ENCODE measurements at regions not wholly inside any gene's neighbourhood (a gene's known extent, or its start where the extent isn't known, plus 50 kb on each side); places are given as distances from the start of the nearest gene placed in this dataset.

GRCh38 chr10:131770946-131771633 lies 129.7 kb upstream of the PPP2R2D start:
- H3K4me3 ChIP-seq: no peak overlapping the region
- H3K27ac ChIP-seq: no peak overlapping the region

- H3K27ac ChIP-seq: no peak overlapping the region
- no peak overlapping the region for H3K4me3 ChIP-seq
These were observed 129.0 kb upstream of the PPP2R2D start for GRCh38 chr10:131771634-131772358.

- no peak overlapping the region for H3K4me3 ChIP-seq
- no peak overlapping the region for H3K27ac ChIP-seq
These were observed 128.4 kb upstream of the PPP2R2D start for GRCh38 chr10:131772441-131772840.

GRCh38 chr10:131773370-131774343 lies 127.2 kb upstream of the PPP2R2D start:
- H3K27ac ChIP-seq: no peak overlapping the region
- no peak overlapping the region for H3K4me3 ChIP-seq

- Histone ChIP-seq H3K27ac (no peak overlapping the region), H3K4me3 (no peak overlapping the region)
These were observed 126.1 kb upstream of the PPP2R2D start for GRCh38 chr10:131774681-131775085.

- H3K27ac ChIP-seq: no peak overlapping the region
- H3K4me3 ChIP-seq: no peak overlapping the region
These were observed 125.4 kb upstream of the PPP2R2D start for GRCh38 chr10:131775433-131775832.

GRCh38 chr10:131775833-131776232 lies 125.0 kb upstream of the PPP2R2D start:
- no peak overlapping the region for H3K27ac ChIP-seq

GRCh38 chr10:131776496-131776895 lies 124.3 kb upstream of the PPP2R2D start:
- no peak overlapping the region for H3K4me3 ChIP-seq
- no peak overlapping the region for H3K27ac ChIP-seq

More at GRCh38 chr10:131775833-131776232, 125.0 kb upstream of the PPP2R2D start:
- no peak overlapping the region for H3K4me3 ChIP-seq

GRCh38 chr10:131777162-131777561 lies 123.6 kb upstream of the PPP2R2D start:
- Histone ChIP-seq H3K27ac (no peak overlapping the region), H3K4me3 (no peak overlapping the region)

GRCh38 chr10:131777921-131778320 lies 122.9 kb upstream of the PPP2R2D start:
- no peak overlapping the region for H3K27ac ChIP-seq
- H3K4me3 ChIP-seq: no peak overlapping the region

- H3K4me3 ChIP-seq: no peak overlapping the region
- no peak overlapping the region for H3K27ac ChIP-seq
These were observed 122.4 kb upstream of the PPP2R2D start for GRCh38 chr10:131778385-131778784.

- no peak overlapping the region for H3K27ac ChIP-seq
- H3K4me3 ChIP-seq: no peak overlapping the region
These were observed 122.0 kb upstream of the PPP2R2D start for GRCh38 chr10:131778842-131779241.

- Histone ChIP-seq H3K27ac (no peak overlapping the region), H3K4me3 (no peak overlapping the region)
These were observed 121.0 kb upstream of the PPP2R2D start for GRCh38 chr10:131779661-131780394.

- no peak overlapping the region for H3K4me3 ChIP-seq
These were observed 119.7 kb upstream of the PPP2R2D start for GRCh38 chr10:131781076-131781475.

GRCh38 chr10:131781791-131782190 lies 119.0 kb upstream of the PPP2R2D start:
- Histone ChIP-seq H3K4me3 (no peak overlapping the region), H3K27ac (no peak overlapping the region)

More at GRCh38 chr10:131781076-131781475, 119.7 kb upstream of the PPP2R2D start:
- H3K27ac ChIP-seq: no peak overlapping the region

GRCh38 chr10:131784363-131785120 lies 116.3 kb upstream of the PPP2R2D start:
- H3K27ac ChIP-seq: no peak overlapping the region
- no peak overlapping the region for H3K4me3 ChIP-seq

GRCh38 chr10:131785121-131785460 lies 115.7 kb upstream of the PPP2R2D start:
- H3K4me3 ChIP-seq: no peak overlapping the region

GRCh38 chr10:131786756-131787605 lies 113.8 kb upstream of the PPP2R2D start:
- H3K4me3 ChIP-seq: no peak overlapping the region
- no peak overlapping the region for H3K27ac ChIP-seq

More at GRCh38 chr10:131785121-131785460, 115.7 kb upstream of the PPP2R2D start:
- no peak overlapping the region for H3K27ac ChIP-seq
